T-helper 1 cell (primary cell): ENCODE measurements at regions not wholly inside any gene's neighbourhood (a gene's known extent, or its start where the extent isn't known, plus 50 kb on each side); places are given as distances from the start of the nearest gene placed in this dataset.
"Not testable (repeated sequence)": the region's sequence is repeated elsewhere in the genome, so short reads cannot be mapped to it uniquely, and the experiment has no call there.

ENCODE experiments used
- DNase-seq, 5 donors: peaks; one replicate each; pipeline ENCODE4 v3.0.0-alpha.2; 2012 to 2020

DNA sequence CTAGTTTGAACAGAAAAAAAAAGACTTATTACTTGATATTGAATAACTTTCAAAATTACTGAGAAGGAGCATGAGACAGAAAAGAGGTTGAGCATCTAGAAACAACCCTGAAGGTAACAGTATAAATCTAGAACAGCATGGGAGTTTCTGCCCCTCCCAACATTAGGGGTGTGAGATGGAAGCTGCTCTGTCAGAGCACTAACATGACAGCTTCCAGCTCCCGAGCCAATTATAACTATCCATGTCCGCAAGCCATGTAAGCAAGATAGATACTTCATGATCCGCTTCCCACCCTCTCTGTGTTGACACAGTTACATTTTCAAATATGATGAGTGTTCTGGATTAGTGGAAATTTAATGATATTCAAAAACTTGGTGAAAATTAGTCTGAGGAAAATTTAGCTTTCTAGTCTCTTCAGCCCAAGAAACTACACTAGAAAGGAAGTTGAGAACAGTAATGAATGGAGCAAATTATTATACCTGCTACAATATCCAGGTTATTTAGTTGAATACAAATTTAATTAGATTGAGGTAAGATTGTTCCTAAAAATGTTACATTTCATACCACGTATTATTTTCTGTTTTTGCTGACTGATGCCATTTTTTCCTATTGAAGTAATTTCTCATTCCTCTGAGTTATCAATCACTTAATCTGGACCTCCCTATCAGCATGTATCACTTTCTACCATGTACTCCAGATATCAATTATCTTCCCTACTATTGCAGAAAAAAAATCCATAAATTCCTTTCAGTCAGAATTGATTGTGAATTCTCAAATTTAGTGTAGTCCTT is 129.3 kb upstream of the SLIT2 start:
- DNase-seq, result no peak

DNA sequence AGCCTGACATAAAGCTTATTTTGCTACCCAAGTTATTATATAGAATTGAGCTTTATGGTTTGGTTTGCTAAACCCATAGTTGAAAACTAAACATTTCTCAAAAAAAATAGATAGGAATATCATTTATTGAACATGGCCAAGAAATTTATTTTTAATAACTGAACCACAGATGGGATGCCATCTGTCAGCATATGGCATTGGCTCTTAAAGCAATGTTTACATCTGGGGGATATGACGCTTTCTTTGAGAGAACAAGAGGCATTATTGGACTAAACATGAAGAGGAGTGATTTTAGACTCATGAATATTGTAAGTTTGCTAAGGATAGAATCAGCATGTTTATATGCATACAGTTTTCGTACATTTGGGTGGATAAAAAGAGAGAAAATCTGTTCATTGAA is 132.6 kb upstream of the SLIT2 start:
- DNase-seq, result no peak

DNA sequence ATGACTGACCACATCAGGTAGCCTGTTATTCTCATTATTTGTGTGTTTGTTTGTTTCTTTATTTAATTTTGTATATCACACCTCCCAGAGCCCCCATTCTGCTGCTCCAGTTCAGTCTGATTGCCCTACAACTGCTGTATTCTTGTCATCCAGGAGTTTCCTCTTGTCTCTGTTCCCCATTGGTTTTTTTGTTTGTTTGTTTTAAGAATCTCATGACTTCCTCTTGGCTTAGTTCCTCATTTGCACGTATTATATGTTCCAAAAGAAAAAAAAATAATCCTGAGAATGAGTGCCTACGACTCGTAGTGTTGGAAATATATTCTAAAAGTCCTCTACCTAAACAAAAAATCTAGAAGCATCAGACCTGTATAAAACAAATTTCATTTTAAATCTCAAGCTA is 142.3 kb upstream of the SLIT2 start:
- no peak for DNase-seq

DNA sequence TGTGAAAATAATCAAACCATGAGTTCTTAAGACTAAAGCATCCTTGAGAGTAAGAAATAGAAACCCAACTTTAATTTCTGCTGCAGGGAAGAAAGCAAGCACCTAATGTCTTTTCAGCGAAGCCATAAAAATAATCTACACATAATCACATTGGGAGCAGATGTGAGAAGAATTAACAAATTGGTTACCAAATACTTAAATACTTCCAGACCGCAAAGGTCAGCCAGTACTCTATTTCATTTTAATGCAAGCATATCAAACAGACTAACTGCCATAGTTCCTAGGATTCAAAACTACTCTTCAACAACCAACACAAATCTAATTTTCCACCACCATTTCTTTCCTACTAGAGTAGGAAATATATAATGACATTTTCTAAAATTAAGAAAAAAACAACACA is 144.8 kb upstream of the SLIT2 start:
- no peak for DNase-seq

DNA sequence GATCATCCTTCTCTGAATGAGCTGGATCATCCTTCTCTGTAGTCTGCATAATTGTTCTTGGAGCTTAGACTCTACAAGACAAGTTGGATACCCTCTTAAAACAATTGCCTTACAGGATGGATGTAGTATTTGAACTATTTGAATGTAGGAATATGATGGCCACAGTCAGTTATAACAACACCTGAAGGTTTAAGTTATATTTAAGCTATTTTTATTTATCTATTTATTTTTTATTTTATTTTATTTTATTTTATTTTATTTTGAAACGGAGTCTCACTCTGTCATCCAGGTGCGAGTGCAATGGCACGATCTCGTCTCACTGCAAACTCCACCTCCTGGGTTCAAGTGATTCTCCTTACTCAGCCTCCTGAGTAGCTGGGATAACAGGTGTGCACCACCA is 149.9 kb upstream of the SLIT2 start:
- no peak for DNase-seq

DNA sequence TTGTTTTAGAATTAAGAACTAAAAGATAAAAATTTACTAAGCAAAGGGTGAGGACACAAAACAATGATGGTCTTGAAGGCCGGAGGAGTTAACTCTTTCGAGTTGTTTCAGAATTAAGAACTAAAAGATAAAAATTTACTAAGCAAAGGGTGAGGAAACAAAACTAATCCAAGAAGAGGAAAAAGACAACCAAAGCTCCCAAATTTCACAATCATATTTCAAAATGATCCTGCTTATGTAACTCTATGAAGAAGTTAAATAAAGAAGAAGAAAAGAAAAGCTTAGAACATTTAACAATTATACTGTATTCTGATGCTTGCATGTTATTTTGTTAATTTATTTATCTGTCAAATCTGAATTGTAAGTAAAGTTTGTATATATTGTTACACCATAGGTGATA is 154.8 kb upstream of the SLIT2 start:
- no peak for DNase-seq

DNA sequence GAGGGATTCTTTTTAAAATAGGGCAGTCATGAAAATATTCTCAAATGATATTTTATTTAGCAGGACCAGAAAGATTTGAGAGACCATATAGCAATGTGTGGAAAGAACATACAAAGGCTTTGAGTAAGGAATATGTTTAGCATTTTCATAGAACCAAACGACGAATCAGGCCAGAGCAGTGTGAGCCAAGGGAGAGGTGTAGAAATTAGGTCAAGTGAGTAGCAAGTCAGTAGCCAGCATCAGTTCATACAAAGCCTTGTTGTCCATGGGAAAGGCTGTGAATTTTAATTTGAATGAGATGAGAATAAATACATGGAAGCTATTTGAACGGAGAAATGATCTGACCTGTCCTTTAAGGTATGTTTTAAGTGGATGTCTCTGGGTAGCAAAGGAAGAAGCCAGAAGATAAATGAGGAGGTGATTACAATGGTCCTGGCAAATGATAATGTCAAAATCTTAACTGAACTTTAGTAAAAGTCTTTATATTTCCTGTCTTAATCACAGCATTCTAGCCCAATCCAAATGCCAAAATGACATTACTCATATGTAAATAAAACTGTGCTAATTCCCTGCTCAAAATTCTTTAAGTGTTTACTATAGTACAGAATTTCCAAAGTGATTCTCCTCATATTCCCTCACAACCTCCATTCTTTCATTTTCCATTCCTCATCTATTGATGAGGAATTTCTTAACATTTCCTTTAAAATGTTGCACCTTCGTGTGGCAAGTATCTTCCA is 155.7 kb upstream of the SLIT2 start:
- DNase-seq, result no peak

DNA sequence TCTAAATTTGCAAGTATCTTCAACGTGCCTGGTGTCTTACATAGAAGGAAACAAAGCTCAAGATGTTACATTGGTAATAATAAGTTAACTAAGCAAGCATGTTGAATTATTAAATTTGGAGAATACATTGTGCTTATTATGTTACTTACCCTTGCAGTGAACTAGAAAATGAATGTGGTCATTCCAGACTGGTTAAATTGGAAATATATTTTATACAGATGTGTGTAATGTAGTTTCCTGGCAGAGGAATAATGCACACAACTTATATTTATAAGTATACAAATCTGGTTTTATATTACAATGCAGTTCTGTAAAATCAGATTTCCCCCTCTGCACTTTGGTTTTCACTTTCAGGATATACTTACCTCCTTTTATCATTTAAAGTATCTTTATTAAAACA is 159.9 kb upstream of the SLIT2 start:
- no peak for DNase-seq

DNA sequence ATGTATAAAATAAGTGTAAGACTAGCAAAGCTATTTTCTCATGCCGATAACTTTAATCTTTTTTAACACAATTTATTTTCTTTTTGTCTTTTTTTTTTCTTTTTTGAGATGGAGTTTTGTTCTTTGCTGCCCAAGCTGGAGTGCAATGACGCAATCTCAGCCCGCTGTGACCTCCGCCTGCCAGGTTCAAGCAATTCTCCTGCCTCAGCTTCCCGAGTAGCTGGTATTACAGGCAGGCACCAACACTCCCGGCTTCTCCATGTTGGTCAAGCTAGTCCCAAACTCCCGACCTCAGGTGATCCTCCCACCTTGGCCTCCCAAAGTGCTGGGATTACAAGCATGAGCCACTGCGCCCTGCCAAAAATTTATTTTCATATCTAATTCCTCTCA is 164.2 kb upstream of the SLIT2 start:
- no peak for DNase-seq

DNA sequence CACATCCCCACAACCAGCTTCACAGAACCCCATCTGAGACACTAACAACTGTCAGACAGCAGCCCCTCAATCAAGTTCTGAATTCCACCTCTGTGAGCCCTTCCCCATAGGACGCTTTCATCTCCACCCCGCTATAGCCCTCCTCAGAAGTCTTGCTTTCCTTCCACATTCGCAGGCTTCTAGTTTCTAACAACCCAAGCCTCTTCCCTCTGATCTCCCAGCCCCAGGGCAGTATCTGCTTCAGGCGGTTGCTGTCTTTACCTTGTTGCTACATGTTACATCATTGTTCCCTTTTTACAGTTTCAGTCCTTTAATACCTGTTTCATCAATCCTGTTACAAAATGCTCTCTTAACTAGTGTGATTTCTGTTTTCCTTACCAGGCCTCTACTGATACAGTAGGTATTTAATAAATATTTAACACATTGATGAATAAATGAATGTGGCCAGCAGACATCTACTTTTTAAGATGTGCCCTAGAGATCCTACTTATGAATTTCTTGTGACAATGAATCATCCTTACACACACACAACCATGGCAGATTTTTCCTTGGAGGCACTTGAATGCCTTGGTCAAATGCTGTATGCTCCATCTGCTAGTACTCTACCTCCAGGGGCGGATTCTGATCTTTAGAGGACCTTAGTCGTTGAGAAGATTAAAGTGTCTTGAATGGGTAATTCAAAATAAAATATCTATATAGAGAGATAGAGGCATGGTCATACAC is 164.7 kb upstream of the SLIT2 start:
- no peak for DNase-seq

DNA sequence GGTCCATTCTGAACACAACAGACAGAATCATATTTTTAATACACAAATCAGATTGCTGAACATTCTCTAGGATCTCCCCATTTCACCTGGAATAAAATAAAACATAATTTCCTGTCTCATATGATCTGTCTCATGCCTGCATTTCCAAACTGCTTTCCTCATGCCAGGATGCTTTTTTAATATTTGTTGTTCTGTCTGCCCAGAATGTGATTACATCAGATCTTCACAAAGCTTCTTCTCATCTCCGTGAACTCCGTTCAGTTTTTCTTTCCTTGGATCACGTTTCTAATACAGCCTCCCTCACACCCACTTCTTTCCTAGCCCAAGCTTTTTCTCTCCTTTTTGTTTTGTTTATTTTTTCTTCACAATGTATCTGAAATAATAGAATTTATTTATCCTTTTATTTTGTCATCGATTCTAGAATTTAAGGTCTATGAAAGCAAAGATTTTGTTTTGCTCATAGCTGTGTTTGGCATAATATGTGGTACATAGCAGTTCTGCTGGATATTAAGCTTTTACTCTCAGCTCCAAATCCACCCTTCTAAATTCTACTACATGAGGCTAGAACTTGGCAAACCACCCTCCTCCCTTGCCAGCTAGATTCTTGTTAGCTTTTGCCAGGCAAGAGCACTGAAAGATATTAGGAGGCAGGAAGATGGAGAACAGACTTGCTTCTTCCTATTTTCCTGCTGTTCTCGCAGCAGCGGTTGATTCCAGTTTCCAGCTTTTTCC is 165.5 kb upstream of the SLIT2 start:
- DNase-seq, result no peak

DNA sequence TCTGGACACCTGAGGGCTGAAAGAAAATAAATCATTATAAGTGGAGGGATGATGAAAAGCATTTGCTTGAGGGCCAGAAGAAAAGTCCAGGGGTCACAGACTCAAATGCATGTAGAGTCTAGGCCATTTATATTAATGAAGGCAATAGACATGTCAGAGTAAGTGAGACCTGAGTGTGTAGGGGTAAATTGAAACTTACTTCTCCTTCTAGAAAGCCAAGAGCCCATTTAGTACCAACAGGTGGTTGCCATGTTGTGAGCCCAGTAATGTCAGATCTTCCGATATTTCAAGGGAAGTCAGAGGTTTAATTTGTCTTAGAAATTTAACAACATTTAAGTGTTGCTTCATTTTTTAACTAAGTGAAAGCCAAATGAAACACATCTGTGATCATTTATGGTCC is 166.1 kb upstream of the SLIT2 start:
- DNase-seq, result no peak

DNA sequence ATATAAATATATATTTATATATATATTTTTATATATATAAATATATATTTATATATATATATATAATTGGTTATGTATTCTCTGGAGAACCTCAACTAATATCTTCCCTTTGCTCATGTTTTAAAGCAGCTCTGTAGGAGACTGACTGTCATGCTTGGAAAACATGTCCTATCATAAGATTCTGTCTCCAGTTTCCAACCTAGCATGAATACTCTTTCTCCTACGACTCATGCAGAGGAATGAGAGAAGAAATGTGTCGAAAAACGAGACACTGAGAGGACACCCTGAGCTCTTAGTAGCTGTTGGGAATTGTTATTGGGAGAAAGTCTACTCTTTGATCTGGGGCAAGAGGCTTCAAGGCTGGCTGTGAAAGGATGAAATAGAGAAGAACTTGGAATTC is 166.5 kb upstream of the SLIT2 start:
- no peak for DNase-seq

DNA sequence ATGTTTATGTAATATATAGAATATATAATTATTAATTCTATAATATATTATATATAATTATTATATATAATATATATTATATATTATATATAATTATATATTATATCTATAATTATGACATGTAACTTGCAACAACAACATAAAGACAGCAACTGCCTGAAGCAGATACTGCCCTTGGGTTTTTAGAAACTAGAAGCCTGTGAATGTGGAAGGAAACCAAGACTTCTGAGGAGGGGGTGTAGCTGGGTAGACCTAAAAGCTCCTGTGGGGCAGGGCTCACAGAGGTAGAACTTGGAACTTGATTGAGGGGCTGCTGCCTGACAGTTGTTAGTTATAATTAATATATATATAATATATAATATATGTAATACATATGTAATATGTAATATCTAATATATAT is 167.2 kb upstream of the SLIT2 start:
- peak in 1 of 5 donors; percentile 2 for DNase-seq

DNA sequence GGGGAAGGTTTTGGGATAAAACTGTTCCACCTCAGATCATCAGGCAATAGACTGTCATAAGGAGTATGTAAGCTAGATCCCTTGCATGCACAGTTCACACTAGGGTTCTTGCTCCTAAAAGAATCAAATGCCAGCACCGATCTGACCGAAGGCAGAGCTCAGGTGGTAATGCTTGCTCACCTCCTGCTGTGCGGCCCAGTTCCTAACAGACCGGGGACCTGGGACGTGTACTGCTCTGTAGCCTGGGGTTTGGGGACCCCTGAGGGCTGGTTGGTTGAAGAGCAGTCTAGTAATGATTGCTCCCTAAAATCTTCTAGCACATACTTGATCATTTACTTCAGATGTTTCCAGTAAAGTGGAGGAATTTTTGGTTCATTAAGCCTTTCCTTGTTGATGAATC is 173.1 kb upstream of the SLIT2 start:
- DNase-seq, result no peak

DNA sequence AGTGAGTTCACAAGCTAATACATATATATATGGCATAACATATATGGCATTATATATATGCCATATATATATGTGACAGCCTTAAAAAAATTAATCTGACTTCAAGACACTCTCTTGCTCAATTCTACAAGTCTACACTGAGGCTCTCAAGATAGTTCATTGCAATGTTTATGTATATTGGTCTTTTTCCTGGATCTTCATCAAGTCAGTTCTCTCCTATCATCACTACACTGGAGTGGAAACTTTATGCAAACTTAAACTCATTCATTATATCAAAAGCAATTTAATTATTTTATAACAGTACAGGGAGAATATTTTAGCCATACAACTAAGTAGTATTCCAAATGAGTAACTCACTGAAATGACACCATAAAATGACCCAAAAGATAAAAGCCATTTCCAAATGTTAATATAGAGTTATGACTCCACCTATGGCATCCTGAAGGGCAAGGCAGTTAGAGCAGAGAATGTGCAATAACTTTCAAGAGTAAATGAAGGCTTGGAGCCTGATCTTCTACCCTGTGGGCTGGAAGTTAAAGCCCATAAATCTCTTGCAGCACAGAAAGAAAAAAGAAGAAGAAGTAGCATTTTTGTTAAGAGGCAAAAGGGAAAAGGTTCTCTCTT is 176.3 kb upstream of the SLIT2 start:
- DNase-seq, result no peak

DNA sequence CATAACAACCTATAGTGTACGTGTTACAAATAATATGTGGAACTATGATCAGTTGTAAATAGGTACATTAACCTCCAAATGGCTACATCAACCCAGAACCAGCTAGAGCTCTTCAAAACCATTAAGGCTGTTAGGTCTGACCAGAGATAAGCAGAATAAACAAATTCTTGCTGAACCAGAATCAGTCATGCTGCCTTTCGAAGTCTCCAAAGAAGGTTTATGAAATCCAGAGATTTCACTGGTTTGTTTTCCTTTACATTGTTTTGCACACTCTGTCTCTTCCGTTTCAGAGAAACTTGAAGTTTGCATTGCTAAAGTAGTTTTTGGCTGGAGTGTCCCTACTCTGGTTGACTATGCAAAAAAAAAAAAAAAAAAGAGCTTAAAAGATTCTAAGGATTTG is 177.3 kb upstream of the SLIT2 start:
- DNase-seq, result no peak

DNA sequence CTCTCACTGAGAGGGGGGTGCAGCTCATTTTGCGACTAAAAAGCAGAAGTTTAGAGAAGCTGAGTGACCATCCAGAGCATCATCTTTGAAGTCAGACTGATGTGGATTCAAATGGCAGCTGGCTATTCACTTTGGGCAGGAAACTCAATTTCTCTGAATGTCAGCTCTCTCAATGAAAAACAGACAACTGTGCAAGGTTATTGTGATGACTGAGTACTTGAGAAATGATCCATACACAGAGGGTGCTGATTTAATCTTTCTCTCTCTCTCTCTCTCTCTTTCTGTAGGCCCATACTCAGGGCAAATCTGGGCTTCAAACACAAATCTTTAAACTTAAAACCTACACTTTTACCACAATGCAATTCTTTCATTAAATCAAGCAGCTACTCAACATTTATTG is 185.8 kb upstream of the SLIT2 start:
- DNase-seq, result no peak

DNA sequence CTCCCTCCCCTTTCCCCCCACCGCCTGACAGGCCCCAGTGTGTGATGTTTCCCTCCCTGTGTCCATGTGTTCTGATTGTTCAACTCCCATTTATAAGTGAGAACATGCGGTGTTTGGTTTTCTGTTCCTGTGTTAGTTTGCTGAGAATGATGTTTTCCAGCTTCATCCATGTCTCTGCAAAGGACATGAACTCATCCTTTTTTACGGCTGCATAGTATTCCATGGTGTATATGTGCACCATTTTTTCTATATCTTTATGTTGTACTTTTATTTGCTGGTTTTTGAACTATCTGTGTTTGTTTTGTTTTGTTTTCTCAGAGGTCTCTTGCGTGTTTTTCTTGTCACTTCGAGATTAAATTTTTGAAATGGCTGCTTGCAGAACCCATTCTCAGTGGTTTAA is 188.8 kb upstream of the SLIT2 start:
- not testable (repeated sequence) for DNase-seq

DNA sequence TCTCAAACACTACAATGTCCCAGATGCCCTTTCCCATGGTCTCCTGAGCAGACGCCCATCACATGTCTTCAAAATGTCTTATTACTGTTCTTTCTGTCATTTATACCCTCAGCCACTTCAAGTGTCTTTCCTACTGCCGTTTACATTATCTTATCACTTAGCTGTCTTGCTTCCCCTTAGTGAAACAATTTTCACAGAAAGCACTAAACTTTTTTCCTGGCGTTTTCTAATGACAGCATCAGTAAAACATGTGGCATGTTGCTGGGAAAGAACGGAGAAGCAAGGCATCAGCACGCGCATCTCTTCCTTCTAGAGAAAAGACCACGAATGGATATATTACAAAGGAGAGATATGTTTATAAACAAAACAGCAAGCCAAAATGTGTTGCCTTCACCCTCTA is 189.7 kb upstream of the SLIT2 start:
- no peak for DNase-seq

DNA sequence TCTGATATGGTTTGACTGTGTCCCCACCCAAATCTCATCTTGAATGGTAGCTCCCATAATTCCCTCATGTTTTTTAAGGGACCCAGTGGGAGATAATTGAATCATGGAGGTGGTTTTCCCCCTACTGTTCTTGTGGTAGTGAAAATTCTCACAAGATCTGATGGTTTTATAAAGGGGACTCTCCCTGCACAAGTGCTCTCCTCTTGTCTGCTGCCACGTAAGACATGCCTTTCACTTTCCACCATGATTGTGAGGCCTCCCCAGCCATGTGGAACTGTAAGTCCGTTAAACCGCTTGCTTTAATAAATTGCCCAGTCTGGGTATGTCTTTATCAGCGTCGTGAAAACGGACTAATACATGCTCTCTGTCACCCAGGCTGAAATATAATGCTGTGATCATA is 200.9 kb upstream of the SLIT2 start:
- no peak for DNase-seq

DNA sequence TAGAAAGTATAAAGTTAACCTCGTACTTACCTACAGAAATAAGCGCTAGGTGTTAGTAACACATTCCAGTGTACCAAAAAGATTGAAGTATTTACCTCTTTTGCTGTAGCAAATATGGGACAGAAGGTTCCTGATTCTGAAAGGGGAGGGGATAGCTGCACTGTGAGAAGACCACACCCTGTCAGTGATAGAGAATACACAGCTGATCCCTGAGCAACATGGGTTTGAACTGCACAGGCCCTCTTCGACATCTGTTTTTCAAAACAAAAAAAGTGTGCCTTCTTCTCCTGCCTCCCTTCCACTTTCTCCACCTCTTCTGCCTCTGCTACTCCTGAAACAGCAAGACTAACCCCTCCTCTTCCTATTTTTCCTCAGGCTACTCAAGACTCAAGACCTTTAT is 201.8 kb upstream of the SLIT2 start:
- no peak for DNase-seq
